Heart left ventricle (tissue), 13 donors: ENCODE measurements at regions not wholly inside any gene's neighbourhood (a gene's known extent, or its start where the extent isn't known, plus 50 kb on each side); places are given as distances from the start of the nearest gene placed in this dataset.

Source experiments
- POLR2A ChIP-seq, 2 donors: fragments of 450-650 bp; IDR thresholded peaks; one replicate each; pipeline ENCODE4 v1.6.1; 2017; ENCODE audit warnings: antibody characterized with exemption in 2 of 2, mild to moderate bottlenecking in 2 of 2, moderate library complexity in 2 of 2
- TF ChIP-seq, protein P1 (sequence below), 12 donors: fragments of 200-600 bp; sonication (generic) in 4 of 12; IDR thresholded peaks; one replicate each; pipeline versions ENCODE4 v1.5.0 to v1.8.0; 2018 to 2022; ENCODE audit warnings: antibody characterized with exemption in 12 of 12, mild to moderate bottlenecking in 5 of 12
- donor health status: ischemic (EF 13 %, LVEDD 7.1; RV severe dilation, severe dysfunction).
- donor health status: DM: no; HTN: yes; CAD: no.
- donor health status: DM: no; HTN: no; CAD: no.
- donor health status: ischemic (EF 25% LVEDD 6.9; RV normal size, moderate dysfunction).
- donor health status: ischemic (EF 25% LVEDD 5.7; RV mildly dilated, moderate dysfunction).
- donor health status: ischemic (EF 35%, LVEDD 5.7; RV mildly dilated, moderate dysfunction).
- donor health status: nonischemic (EF 11% LVEDD 7.7; RV severe dilation, severe dysfunction).
- donor health status: DM: yes; HTN: yes; CAD: no.
- donor health status: PGD.
- donor health status: ischemic (EF 29% LVEDD 5.4; RV normal size, mild dysfunction).
- donor health status: nonischemic (EF 23%, LVEDD 6.1; RV moderate dilation, normal function).

DNA sequence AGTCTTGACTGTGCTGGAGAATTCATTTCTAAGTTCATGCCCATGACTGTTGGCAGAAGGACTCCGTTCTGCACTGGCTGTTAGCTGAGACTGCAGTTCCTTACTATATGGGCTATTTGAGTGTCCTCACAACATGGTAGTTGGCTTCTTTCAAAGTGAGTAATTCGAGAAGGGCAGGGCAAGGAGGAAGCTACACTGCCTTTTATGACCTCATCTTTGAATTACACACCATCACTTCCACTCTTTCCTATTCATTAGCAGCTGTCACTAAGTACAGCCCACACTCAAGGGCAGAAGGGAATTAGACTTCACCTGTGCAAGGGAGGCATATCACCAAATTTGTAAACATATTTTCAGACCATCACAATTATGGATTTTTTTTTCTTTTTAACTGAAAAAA is 55.9 kb upstream of the EPAS1 start:
- TF ChIP-seq, protein P1, sequence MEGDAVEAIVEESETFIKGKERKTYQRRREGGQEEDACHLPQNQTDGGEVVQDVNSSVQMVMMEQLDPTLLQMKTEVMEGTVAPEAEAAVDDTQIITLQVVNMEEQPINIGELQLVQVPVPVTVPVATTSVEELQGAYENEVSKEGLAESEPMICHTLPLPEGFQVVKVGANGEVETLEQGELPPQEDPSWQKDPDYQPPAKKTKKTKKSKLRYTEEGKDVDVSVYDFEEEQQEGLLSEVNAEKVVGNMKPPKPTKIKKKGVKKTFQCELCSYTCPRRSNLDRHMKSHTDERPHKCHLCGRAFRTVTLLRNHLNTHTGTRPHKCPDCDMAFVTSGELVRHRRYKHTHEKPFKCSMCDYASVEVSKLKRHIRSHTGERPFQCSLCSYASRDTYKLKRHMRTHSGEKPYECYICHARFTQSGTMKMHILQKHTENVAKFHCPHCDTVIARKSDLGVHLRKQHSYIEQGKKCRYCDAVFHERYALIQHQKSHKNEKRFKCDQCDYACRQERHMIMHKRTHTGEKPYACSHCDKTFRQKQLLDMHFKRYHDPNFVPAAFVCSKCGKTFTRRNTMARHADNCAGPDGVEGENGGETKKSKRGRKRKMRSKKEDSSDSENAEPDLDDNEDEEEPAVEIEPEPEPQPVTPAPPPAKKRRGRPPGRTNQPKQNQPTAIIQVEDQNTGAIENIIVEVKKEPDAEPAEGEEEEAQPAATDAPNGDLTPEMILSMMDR (IDR thresholded peaks at IDR 0.05) = no peak
- TF ChIP-seq POLR2A (IDR thresholded peaks at IDR 0.05) = no peak
